Activated naive CD8-positive, alpha-beta T cell treated with anti-CD3 and anti-CD28 coated beads, Interleukin-2, amount 50 U/mL, for 24 hours (primary cell): ENCODE measurements at regions not wholly inside any gene's neighbourhood (a gene's known extent, or its start where the extent isn't known, plus 50 kb on each side); places are given as distances from the start of the nearest gene placed in this dataset.

Experiments
- ATAC-seq: fragments of 150-1000 bp; cut with Tn5 transposase; one replicate; pipeline ENCODE4 v1.10.0; 2021
- DNase-seq: peaks from one replicate; pipeline ENCODE4 v3.0.0; 2021
- H3K27ac Mint-ChIP-seq: one replicate; pipeline ENCODE4 v1.8.0; 2021; ENCODE audit warnings: mild to moderate bottlenecking, mixed read lengths
- H3K27me3 Mint-ChIP-seq: one replicate; pipeline ENCODE4 v1.8.0; 2021; ENCODE audit warnings: mixed read lengths
- H3K36me3 Mint-ChIP-seq: one replicate; pipeline ENCODE4 v1.8.0; 2021; ENCODE audit warnings: low read depth, mixed read lengths
- H3K4me1 Mint-ChIP-seq: one replicate; pipeline ENCODE4 v1.8.0; 2021; ENCODE audit warnings: mixed read lengths
- H3K4me3 Mint-ChIP-seq: one replicate; pipeline ENCODE4 v1.8.0; 2021; ENCODE audit warnings: mild to moderate bottlenecking, moderate library complexity, mixed read lengths
- H3K9me3 Mint-ChIP-seq: one replicate; pipeline ENCODE4 v1.8.0; 2021; ENCODE audit warnings: mixed read lengths

GRCh38 chr5:171629628-171630349 is 155.8 kb upstream of the SMIM23 start:
- Mint-ChIP-seq H3K27ac (no peak overlapping the region), H3K36me3 (no peaks in the 10 kb centered on the region), H3K27me3 (peaks cover 35% of the 10 kb centered on the region), H3K4me3 (no peak overlapping the region), H3K9me3 (no peaks in the 10 kb centered on the region), H3K4me1 (no peaks in the 10 kb centered on the region)
- DNase-seq (peak; percentile 19), ATAC-seq (peak; percentile 66)

- no peak overlapping the region for H3K4me3 Mint-ChIP-seq
- no peaks in the 10 kb centered on the region for H3K9me3 Mint-ChIP-seq
- DNase-seq (no peak), ATAC-seq (no peak)
- no peaks in the 10 kb centered on the region for H3K4me1 Mint-ChIP-seq
- no peaks in the 10 kb centered on the region for H3K36me3 Mint-ChIP-seq
- no peak overlapping the region for H3K27ac Mint-ChIP-seq
- peaks cover 35% of the 10 kb centered on the region for H3K27me3 Mint-ChIP-seq
Measured at GRCh38 chr5:171630350-171631065, 155.1 kb upstream of the SMIM23 start.

GRCh38 chr5:171632616-171633015 is 153.0 kb upstream of the SMIM23 start:
- Mint-ChIP-seq H3K36me3 (no peaks in the 10 kb centered on the region), H3K27ac (no peak overlapping the region), H3K4me1 (no peaks in the 10 kb centered on the region), H3K27me3 (peaks cover 35% of the 10 kb centered on the region), H3K9me3 (no peaks in the 10 kb centered on the region), H3K4me3 (no peak overlapping the region)
- ATAC-seq (no peak), DNase-seq (no peak)

GRCh38 chr5:171633776-171634470 is 151.7 kb upstream of the SMIM23 start:
- peaks cover 24% of the 10 kb centered on the region for H3K27me3 Mint-ChIP-seq
- no peak for ATAC-seq

GRCh38 chr5:171634511-171634910 is 151.1 kb upstream of the SMIM23 start:
- Mint-ChIP-seq H3K9me3 (no peaks in the 10 kb centered on the region), H3K27me3 (peaks cover 20% of the 10 kb centered on the region), H3K4me3 (no peak overlapping the region), H3K36me3 (no peaks in the 10 kb centered on the region), H3K4me1 (no peaks in the 10 kb centered on the region), H3K27ac (no peak overlapping the region)
- ATAC-seq (no peak), DNase-seq (no peak)

More at GRCh38 chr5:171633776-171634470, 151.7 kb upstream of the SMIM23 start:
- no peaks in the 10 kb centered on the region for H3K9me3 Mint-ChIP-seq
- H3K36me3 Mint-ChIP-seq, result no peaks in the 10 kb centered on the region
- H3K27ac Mint-ChIP-seq, result no peak overlapping the region
- no peak overlapping the region for H3K4me3 Mint-ChIP-seq
- DNase-seq, result no peak
- no peaks in the 10 kb centered on the region for H3K4me1 Mint-ChIP-seq

GRCh38 chr5:171635028-171635427 is 150.6 kb upstream of the SMIM23 start:
- ATAC-seq, result no peak
- no peak overlapping the region for H3K27ac Mint-ChIP-seq

GRCh38 chr5:171635561-171636245 is 149.9 kb upstream of the SMIM23 start:
- Mint-ChIP-seq H3K4me1 (no peaks in the 10 kb centered on the region), H3K27ac (no peak overlapping the region), H3K36me3 (no peaks in the 10 kb centered on the region), H3K4me3 (no peak overlapping the region), H3K9me3 (no peaks in the 10 kb centered on the region), H3K27me3 (peaks cover 20% of the 10 kb centered on the region)
- DNase-seq, result no peak
- no peak for ATAC-seq

More at GRCh38 chr5:171635028-171635427, 150.6 kb upstream of the SMIM23 start:
- Mint-ChIP-seq H3K36me3 (no peaks in the 10 kb centered on the region), H3K27me3 (peaks cover 22% of the 10 kb centered on the region), H3K4me3 (no peak overlapping the region), H3K9me3 (no peaks in the 10 kb centered on the region), H3K4me1 (no peaks in the 10 kb centered on the region)
- no peak for DNase-seq

GRCh38 chr5:171637811-171638210 is 147.8 kb upstream of the SMIM23 start:
- no peak overlapping the region for H3K27ac Mint-ChIP-seq
- H3K4me1 Mint-ChIP-seq, result no peaks in the 10 kb centered on the region
- H3K27me3 Mint-ChIP-seq, result peaks cover 12% of the 10 kb centered on the region
- H3K9me3 Mint-ChIP-seq, result no peaks in the 10 kb centered on the region
- ATAC-seq (no peak), DNase-seq (no peak)
- H3K4me3 Mint-ChIP-seq, result no peak overlapping the region
- no peaks in the 10 kb centered on the region for H3K36me3 Mint-ChIP-seq

GRCh38 chr5:171639205-171639621 is 146.4 kb upstream of the SMIM23 start:
- ATAC-seq (no peak), DNase-seq (no peak)
- Mint-ChIP-seq H3K36me3 (no peaks in the 10 kb centered on the region), H3K4me1 (no peaks in the 10 kb centered on the region), H3K4me3 (no peak overlapping the region), H3K27me3 (peaks cover 11% of the 10 kb centered on the region), H3K9me3 (no peaks in the 10 kb centered on the region), H3K27ac (no peak overlapping the region)

- DNase-seq (no peak), ATAC-seq (no peak)
- Mint-ChIP-seq H3K27ac (no peak overlapping the region), H3K4me1 (no peaks in the 10 kb centered on the region), H3K27me3 (peaks cover 9% of the 10 kb centered on the region), H3K9me3 (no peaks in the 10 kb centered on the region), H3K36me3 (no peaks in the 10 kb centered on the region), H3K4me3 (no peak overlapping the region)
Measured at GRCh38 chr5:171639966-171640365, 145.7 kb upstream of the SMIM23 start.

GRCh38 chr5:171640480-171640879 is 145.1 kb upstream of the SMIM23 start:
- H3K27ac Mint-ChIP-seq, result no peak overlapping the region
- no peak for ATAC-seq
- H3K36me3 Mint-ChIP-seq, result no peaks in the 10 kb centered on the region
- no peaks in the 10 kb centered on the region for H3K9me3 Mint-ChIP-seq
- no peak overlapping the region for H3K4me3 Mint-ChIP-seq
- DNase-seq, result no peak
- H3K27me3 Mint-ChIP-seq, result peaks cover 9% of the 10 kb centered on the region
- H3K4me1 Mint-ChIP-seq, result no peaks in the 10 kb centered on the region

- Mint-ChIP-seq H3K27me3 (peaks cover 6% of the 10 kb centered on the region), H3K4me3 (no peak overlapping the region), H3K36me3 (no peaks in the 10 kb centered on the region), H3K27ac (no peak overlapping the region), H3K9me3 (no peaks in the 10 kb centered on the region), H3K4me1 (no peaks in the 10 kb centered on the region)
- DNase-seq (no peak), ATAC-seq (no peak)
Measured at GRCh38 chr5:171641891-171642290, 143.7 kb upstream of the SMIM23 start.

- H3K9me3 Mint-ChIP-seq, result no peaks in the 10 kb centered on the region
- H3K36me3 Mint-ChIP-seq, result no peaks in the 10 kb centered on the region
- no peak overlapping the region for H3K27ac Mint-ChIP-seq
- H3K27me3 Mint-ChIP-seq, result peaks cover 6% of the 10 kb centered on the region
- no peak for ATAC-seq
- H3K4me1 Mint-ChIP-seq, result no peaks in the 10 kb centered on the region
- no peak for DNase-seq
- no peak overlapping the region for H3K4me3 Mint-ChIP-seq
Measured at GRCh38 chr5:171642894-171643293, 142.7 kb upstream of the SMIM23 start.

- no peak for ATAC-seq
Measured at GRCh38 chr5:171644536-171644935, 141.1 kb upstream of the SMIM23 start.

More at GRCh38 chr5:171644536-171644935, 141.1 kb upstream of the SMIM23 start:
- DNase-seq, result no peak
- H3K36me3 Mint-ChIP-seq, result no peaks in the 10 kb centered on the region
- no peaks in the 10 kb centered on the region for H3K9me3 Mint-ChIP-seq
- peaks cover 6% of the 10 kb centered on the region for H3K27me3 Mint-ChIP-seq
- H3K4me3 Mint-ChIP-seq, result no peak overlapping the region
- no peaks in the 10 kb centered on the region for H3K4me1 Mint-ChIP-seq
- H3K27ac Mint-ChIP-seq, result no peak overlapping the region
